Thoracic aorta (tissue), 2 donors: ENCODE measurements at regions not wholly inside any gene's neighbourhood (a gene's known extent, or its start where the extent isn't known, plus 50 kb on each side); places are given as distances from the start of the nearest gene placed in this dataset.

Source experiments
- ATAC-seq: fragments of 150-250 bp; one replicate; pipeline ENCODE4 v1.8.0; 2017; ENCODE audit warnings: low read depth; ENCODE audit not compliant: insufficient number of reproducible peaks, low FRiP score
- DNase-seq: peaks from one replicate; pipeline ENCODE4 v3.0.0-alpha.2; 2020; ENCODE audit warnings: low spot score
- H3K27ac ChIP-seq, 2 donors: fragments of 200-600 bp; sonication (generic); 1 replicate in 1 of 2; 2 replicates in 1 of 2; pipeline ENCODE4 v1.5.1; 2016; ENCODE audit warnings: mild to moderate bottlenecking in 2 of 2, moderate library complexity in 2 of 2
- H3K27me3 ChIP-seq: fragments of 200-600 bp; sonication (generic); replicated peaks from 2 replicates; pipeline ENCODE4 v1.6.0; 2016; ENCODE audit warnings: mild to moderate bottlenecking; ENCODE audit not compliant: insufficient read depth
- H3K36me3 ChIP-seq: fragments of 200-600 bp; sonication (generic); one replicate; pipeline ENCODE4 v1.5.1; 2016
- H3K4me1 ChIP-seq, 2 donors: fragments of 200-600 bp; sonication (generic); 1 replicate in 1 of 2; 2 replicates in 1 of 2; pipeline versions ENCODE4 v1.5.1 to v1.6.0; 2016; ENCODE audit warnings: low read depth in 2 of 2, mild to moderate bottlenecking in 1 of 2; ENCODE audit not compliant: control insufficient read depth in 1 of 2
- H3K4me3 ChIP-seq: fragments of 200-600 bp; sonication (generic); 2 replicates; pipeline ENCODE4 v1.5.1; 2016; ENCODE audit warnings: mild to moderate bottlenecking
- H3K9me3 ChIP-seq: fragments of 200-600 bp; sonication (generic); 2 replicates; pipeline ENCODE4 v1.5.1; 2016
- TF ChIP-seq, protein P1 (sequence below): fragments of 200-600 bp; sonication (generic); IDR thresholded peaks from one replicate; pipeline ENCODE4 v1.5.1; 2019; ENCODE audit warnings: antibody characterized with exemption

DNA sequence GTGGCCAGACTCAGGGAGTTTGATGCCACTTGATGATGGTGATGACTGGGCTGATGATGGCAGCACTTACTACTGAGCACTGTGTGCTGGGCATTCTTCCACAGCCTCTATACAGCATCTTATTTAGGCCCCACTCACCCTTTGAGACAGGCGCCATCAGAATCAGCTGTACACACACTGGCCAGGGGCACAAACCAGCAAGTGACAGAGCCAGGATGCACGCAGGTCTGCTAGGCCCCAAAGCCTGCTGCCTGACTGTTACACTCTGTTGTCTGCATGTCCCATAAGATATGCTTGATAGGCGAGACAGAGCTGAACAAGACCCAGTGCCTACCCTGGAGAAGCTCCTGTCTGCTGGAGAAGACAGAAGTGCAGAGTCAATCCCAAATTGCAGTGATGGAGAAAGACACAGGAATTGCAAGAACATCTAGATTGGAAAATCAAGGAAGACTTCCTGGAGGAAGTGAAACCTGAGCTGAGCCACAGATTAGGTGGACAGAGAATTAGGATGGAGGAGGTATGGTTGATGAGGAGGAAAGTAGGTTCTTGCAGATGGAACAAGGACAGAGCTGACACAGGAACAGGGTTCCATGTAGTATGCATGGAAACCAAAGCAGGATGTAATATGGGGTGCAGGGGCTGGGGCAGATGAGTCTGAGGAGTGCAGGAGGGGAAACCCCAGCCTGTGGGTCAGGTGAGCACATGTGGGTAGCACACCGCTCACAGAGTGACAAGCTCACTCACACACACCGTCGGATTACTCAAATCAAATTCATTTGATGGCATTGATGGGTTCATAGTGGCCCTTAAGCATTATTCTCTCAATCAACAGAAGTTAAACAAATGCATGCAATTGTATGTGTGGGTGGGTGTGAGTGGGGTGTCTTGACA lies 117.3 kb downstream of the BEGAIN start:
- TF ChIP-seq, protein P1, sequence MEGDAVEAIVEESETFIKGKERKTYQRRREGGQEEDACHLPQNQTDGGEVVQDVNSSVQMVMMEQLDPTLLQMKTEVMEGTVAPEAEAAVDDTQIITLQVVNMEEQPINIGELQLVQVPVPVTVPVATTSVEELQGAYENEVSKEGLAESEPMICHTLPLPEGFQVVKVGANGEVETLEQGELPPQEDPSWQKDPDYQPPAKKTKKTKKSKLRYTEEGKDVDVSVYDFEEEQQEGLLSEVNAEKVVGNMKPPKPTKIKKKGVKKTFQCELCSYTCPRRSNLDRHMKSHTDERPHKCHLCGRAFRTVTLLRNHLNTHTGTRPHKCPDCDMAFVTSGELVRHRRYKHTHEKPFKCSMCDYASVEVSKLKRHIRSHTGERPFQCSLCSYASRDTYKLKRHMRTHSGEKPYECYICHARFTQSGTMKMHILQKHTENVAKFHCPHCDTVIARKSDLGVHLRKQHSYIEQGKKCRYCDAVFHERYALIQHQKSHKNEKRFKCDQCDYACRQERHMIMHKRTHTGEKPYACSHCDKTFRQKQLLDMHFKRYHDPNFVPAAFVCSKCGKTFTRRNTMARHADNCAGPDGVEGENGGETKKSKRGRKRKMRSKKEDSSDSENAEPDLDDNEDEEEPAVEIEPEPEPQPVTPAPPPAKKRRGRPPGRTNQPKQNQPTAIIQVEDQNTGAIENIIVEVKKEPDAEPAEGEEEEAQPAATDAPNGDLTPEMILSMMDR, result no peak
- Histone ChIP-seq H3K9me3 (no peaks in the 10 kb centered on the region), H3K27ac (no peak overlapping the region), H3K4me3 (no peak overlapping the region), H3K4me1 (peaks cover 5 to 10% of the 10 kb centered on the region in 2 donors), H3K27me3 (no peaks in the 10 kb centered on the region), H3K36me3 (no peaks in the 10 kb centered on the region)
- ATAC-seq (no peak), DNase-seq (no peak)

DNA sequence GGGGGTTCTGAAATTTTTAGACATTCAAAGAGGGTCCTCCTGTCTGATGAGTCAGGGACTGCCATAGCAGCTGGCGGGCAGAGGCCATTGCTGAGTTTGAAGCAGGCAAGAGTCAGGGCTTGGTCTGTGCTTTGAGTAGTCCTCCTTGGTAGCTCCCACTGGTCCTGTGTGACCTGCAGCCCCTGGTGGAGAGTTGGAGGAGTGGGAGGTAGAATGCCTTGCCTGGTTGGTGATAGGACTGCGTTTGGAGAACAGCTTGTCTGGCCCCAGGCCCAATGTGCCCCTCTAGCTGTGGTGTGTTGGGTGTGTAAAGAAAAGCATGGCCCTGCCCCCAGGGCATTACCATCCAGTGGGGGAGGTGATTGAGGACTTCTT lies 116.7 kb downstream of the BEGAIN start:
- no peak for DNase-seq
- H3K27me3 ChIP-seq, result no peaks in the 10 kb centered on the region
- TF ChIP-seq, protein P1, result no peak

DNA sequence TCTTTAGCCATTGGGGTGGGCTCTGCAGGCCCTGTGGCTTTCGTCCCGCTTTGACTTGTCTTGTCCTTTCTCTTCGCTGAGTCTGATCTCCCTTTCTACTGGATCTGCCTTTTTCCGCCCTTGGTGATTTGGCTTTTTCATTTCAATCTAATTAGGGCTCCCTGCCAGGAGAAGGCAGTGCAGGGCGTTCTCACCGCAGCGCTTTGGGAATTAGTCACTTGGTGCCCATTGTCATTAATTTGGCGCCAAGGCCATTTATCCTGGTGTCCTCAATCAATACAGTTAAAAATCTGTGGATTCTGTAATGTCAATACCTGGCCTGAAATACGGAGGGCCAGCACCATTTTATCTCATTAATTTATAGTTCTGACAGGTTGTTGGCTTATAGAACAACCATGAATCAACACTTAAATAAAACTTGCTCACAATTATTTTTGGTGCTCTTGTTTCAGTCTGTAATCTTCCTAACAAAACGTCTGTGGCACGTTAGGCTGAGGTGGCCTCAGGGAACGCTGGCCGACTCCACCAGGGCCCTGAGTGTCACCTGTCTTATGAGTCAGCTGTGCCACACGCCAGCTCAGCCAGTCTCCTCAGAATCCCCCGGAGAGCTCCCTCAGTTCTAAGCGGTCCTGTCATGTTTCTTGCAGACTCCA lies 115.7 kb downstream of the BEGAIN start:
- TF ChIP-seq, protein P1, result no peak
- Histone ChIP-seq H3K9me3 (no peaks in the 10 kb centered on the region), H3K4me3 (no peak overlapping the region), H3K27me3 (no peaks in the 10 kb centered on the region), H3K27ac (no peak overlapping the region), H3K36me3 (no peaks in the 10 kb centered on the region), H3K4me1 (peaks cover 5 to 10% of the 10 kb centered on the region in 2 donors)
- no peak for ATAC-seq
- no peak for DNase-seq

More for the DNA sequence above, 116.7 kb downstream of the BEGAIN start:
- H3K4me3 ChIP-seq, result no peak overlapping the region
- H3K27ac ChIP-seq, result no peak overlapping the region
- H3K4me1 ChIP-seq, result peaks cover 5 to 10% of the 10 kb centered on the region in 2 donors
- ATAC-seq, result no peak
- H3K9me3 ChIP-seq, result no peaks in the 10 kb centered on the region
- no peaks in the 10 kb centered on the region for H3K36me3 ChIP-seq

DNA sequence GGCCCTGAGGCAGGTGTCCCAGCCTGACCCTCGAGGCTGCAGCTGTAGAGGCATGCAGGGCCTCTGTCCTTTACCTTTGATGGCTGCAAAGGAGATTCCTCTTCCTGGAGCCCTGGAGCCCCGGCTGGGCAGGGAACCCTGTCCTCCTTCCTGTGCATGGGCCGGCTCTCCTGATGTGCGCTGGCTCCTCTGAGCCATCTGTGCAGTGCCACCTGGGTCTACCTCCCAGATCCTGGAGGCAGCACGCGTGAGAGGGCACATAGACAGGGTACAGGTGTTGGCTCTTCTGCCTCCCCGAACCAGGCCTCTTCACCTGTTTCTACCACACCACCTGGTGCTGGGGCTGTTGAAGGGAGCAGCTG lies 115.1 kb downstream of the BEGAIN start:
- H3K4me1 ChIP-seq, result peaks cover 5 to 10% of the 10 kb centered on the region in 2 donors
- H3K4me3 ChIP-seq, result no peak overlapping the region
- no peak overlapping the region for H3K27ac ChIP-seq
- no peaks in the 10 kb centered on the region for H3K36me3 ChIP-seq
- TF ChIP-seq, protein P1, result no peak
- ATAC-seq (no peak), DNase-seq (no peak)
- H3K27me3 ChIP-seq, result no peaks in the 10 kb centered on the region
- no peaks in the 10 kb centered on the region for H3K9me3 ChIP-seq

DNA sequence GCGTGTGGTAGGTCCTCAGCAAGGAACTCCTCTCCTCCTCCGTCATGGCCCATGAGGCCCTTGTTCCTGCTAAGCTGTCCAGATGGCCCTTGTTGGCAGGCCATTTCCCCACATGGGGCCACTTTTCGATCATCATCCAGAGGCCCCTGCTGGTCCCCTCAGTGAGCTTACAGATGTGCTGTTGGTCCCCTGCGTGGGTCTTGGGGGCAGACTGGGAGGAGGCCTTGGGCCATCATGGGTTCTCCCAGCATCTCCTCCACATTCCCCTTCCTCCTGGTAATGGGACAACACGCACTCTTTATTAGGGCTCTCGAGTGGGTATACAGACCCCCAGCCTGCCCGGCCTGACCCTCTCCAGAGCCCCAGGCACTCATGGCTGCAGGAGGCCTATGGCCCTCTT lies 114.7 kb downstream of the BEGAIN start:
- H3K27me3 ChIP-seq, result no peaks in the 10 kb centered on the region
- H3K4me3 ChIP-seq, result no peak overlapping the region
- TF ChIP-seq, protein P1, result no peak
- H3K9me3 ChIP-seq, result no peaks in the 10 kb centered on the region
- H3K4me1 ChIP-seq, result peaks cover 5 to 10% of the 10 kb centered on the region in 2 donors
- H3K27ac ChIP-seq, result no peak overlapping the region
- ATAC-seq (no peak), DNase-seq (no peak)
- no peaks in the 10 kb centered on the region for H3K36me3 ChIP-seq
